MCF 10A (cell line): ENCODE measurements at regions not wholly inside any gene's neighbourhood (a gene's known extent, or its start where the extent isn't known, plus 50 kb on each side); places are given as distances from the start of the nearest gene placed in this dataset.

Source experiments
- BruUV-seq: library from RNA; stranded (reverse); fragments of 400-500 nt; replicated peaks from 2 replicates; lab custom pipeline; 2021; lab: Mats Ljungman, UMichigan
- CTCF ChIA-PET: fragments of 300-600 bp; sonication (Branson Sonifier 250); formaldehyde crosslinking; extraction: SDS; loops from one replicate; lab custom pipeline; 2021; ENCODE audit warnings: antibody characterized with exemption, inconsistent platforms; lab: Yijun Ruan, JAX
- POLR2A ChIA-PET: fragments of 300-600, 350-650 bp; sonication (Branson Sonifier 250); formaldehyde crosslinking; extraction: SDS; loops from one replicate; lab custom pipeline; 2020; ENCODE audit warnings: antibody characterized with exemption, inconsistent platforms; lab: Yijun Ruan, JAX
- DNase-seq: peaks from one replicate; pipeline ENCODE4 v3.0.0-alpha.2; 2018; ENCODE audit not compliant: unreplicated experiment
- H3K27ac Mint-ChIP-seq: one replicate; pipeline ENCODE4 v1.8.0; 2022; ENCODE audit warnings: mild to moderate bottlenecking, low read depth, mixed read lengths; ENCODE audit not compliant: unreplicated experiment
- H3K27me3 Mint-ChIP-seq: one replicate; pipeline ENCODE4 v1.8.0; 2022; ENCODE audit warnings: mixed read lengths; ENCODE audit not compliant: insufficient read depth, unreplicated experiment
- H3K36me3 Mint-ChIP-seq: one replicate; pipeline ENCODE4 v1.8.0; 2022; ENCODE audit warnings: mild to moderate bottlenecking, moderate library complexity, mixed read lengths; ENCODE audit not compliant: insufficient read depth, unreplicated experiment
- H3K4me1 Mint-ChIP-seq: one replicate; pipeline ENCODE4 v1.8.0; 2022; ENCODE audit warnings: mixed read lengths; ENCODE audit not compliant: insufficient read depth, unreplicated experiment
- H3K4me3 Mint-ChIP-seq: one replicate; pipeline ENCODE4 v1.8.0; 2022; ENCODE audit warnings: mild to moderate bottlenecking, moderate library complexity, mixed read lengths; ENCODE audit not compliant: unreplicated experiment
- H3K9me3 Mint-ChIP-seq: one replicate; pipeline ENCODE4 v1.8.0; 2022; ENCODE audit warnings: mixed read lengths; ENCODE audit not compliant: unreplicated experiment
- CTCF ChIP-seq: fragments of 200-600 bp; IDR thresholded peaks from one replicate; pipeline ENCODE4 v1.8.0; 2022; ENCODE audit warnings: antibody characterized with exemption, mild to moderate bottlenecking; ENCODE audit not compliant: unreplicated experiment
- intact Hi-C: fragments of 100-400 bp; cut with micrococcal nuclease; formaldehyde crosslinking; loops from 2 replicates; pipeline ENCODE4 v1.14.1; 2022

GRCh38 chr4:14925471-14925870, 76.8 kb upstream of the CPEB2 start:
- Mint-ChIP-seq H3K9me3 (no peaks in the 10 kb centered on the region), H3K4me1 (no peaks in the 10 kb centered on the region), H3K27ac (no peak overlapping the region), H3K27me3 (no peaks in the 10 kb centered on the region), H3K36me3 (no peaks in the 10 kb centered on the region), H3K4me3 (no peak overlapping the region)
- no TSS peak for BruUV-seq
- no peak for TF ChIP-seq CTCF
- CTCF ChIA-PET, result interaction anchor here (0.7 to 0.8 kb wide), 2 partner anchors 36 to 965 kb away, joined by 3 read pairs; no protein-coding TSS in a partner anchor
- intact Hi-C loops, result no loop called here
- POLR2A ChIA-PET, result no interaction called here
- DNase-seq, result no peak

- BruUV-seq, result no TSS peak
- intact Hi-C loops, result no loop called here
- no peak for DNase-seq
- Mint-ChIP-seq H3K27ac (no peak overlapping the region), H3K4me3 (no peak overlapping the region), H3K27me3 (no peaks in the 10 kb centered on the region), H3K9me3 (no peaks in the 10 kb centered on the region), H3K36me3 (no peaks in the 10 kb centered on the region), H3K4me1 (no peaks in the 10 kb centered on the region)
- ChIA-PET POLR2A (no interaction called here), CTCF (interaction anchor here (0.7 to 0.8 kb wide), 2 partner anchors 37 to 964 kb away, joined by 3 read pairs; no protein-coding TSS in a partner anchor)
- TF ChIP-seq CTCF, result no peak
Observed at GRCh38 chr4:14926368-14926767, 75.9 kb upstream of the CPEB2 start.

- Mint-ChIP-seq H3K4me1 (no peaks in the 10 kb centered on the region), H3K27me3 (no peaks in the 10 kb centered on the region), H3K27ac (no peak overlapping the region), H3K9me3 (no peaks in the 10 kb centered on the region), H3K36me3 (no peaks in the 10 kb centered on the region), H3K4me3 (no peak overlapping the region)
- intact Hi-C loops, result no loop called here
- ChIA-PET CTCF (no interaction called here), POLR2A (no interaction called here)
- no peak for TF ChIP-seq CTCF
- DNase-seq, result no peak
- no TSS peak for BruUV-seq
Observed at GRCh38 chr4:14928035-14928434, 74.2 kb upstream of the CPEB2 start.

- POLR2A ChIA-PET, result no interaction called here
- no peaks in the 10 kb centered on the region for H3K4me1 Mint-ChIP-seq
- no peak for DNase-seq
- H3K9me3 Mint-ChIP-seq, result no peaks in the 10 kb centered on the region
- H3K27me3 Mint-ChIP-seq, result no peaks in the 10 kb centered on the region
- intact Hi-C loops, result no loop called here
- H3K36me3 Mint-ChIP-seq, result no peaks in the 10 kb centered on the region
- no peak for TF ChIP-seq CTCF
- BruUV-seq, result no TSS peak
- H3K4me3 Mint-ChIP-seq, result no peak overlapping the region
- CTCF ChIA-PET, result no interaction called here
- H3K27ac Mint-ChIP-seq, result no peak overlapping the region
Observed at GRCh38 chr4:14929669-14930068, 72.6 kb upstream of the CPEB2 start.
